ENCODE measurements at regions not wholly inside any gene's neighbourhood (a gene's known extent, or its start where the extent isn't known, plus 50 kb on each side); places are given as distances from the start of the nearest gene placed in this dataset.

- TF ChIP-seq CTCF (IDR thresholded peaks at IDR 0.05 in 8 of 11, conservative IDR thresholded peaks at IDR 0.05 in 3 of 11) (no peak), POLR2A (IDR thresholded peaks at IDR 0.05) (no peak)
Measured at GRCh38 chr13:44680746-44681355, 104.7 kb upstream of the TSC22D1 start.

Data from spleen (tissue), 7 donors.